ENCODE measurements at regions not wholly inside any gene's neighbourhood (a gene's known extent, or its start where the extent isn't known, plus 50 kb on each side); places are given as distances from the start of the nearest gene placed in this dataset.

DNA sequence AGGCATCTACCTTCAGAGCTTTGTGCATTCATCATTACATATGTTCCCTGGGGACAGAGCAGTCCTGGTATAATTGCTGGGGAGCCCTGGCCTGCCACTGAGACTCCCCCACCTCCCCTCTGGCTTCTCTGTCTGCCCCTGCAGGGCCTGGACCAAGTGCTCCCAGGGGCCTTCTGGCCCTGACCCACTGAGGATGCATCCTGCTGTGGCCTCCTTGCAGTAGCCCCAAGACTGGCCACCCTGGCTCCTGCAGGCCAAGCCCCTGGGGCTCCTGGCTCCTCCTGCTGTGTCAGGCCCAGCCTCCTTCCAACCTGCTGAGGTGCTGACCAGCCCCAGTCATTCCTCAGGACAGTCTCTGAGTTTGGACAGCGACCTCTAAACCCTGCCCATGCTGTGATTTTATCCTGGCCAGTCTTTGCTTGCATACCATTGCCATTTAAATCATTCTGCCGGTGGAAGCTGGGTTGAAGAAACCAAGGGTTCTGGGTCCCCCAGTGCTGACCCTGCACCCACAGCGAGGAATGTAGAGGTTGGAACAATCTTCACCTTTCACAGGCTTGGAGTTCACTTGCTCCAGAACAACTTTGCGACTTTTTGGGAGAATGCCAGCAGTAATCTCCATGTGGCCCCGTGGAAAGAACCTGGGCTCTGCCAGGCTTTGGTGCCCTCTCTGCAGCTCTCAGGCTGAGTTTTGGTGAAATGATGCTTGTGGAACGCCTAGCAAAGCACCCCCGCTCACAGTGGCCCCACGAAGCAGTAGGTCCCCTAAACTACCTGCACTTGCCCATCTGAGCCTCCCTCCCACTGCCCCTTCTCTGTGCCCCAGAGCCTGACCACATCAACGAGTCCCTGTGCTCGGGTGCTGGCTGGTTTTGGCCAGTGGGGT, 167.3 kb upstream of the GLI2 start (continued):
- TF ChIP-seq, protein P1, sequence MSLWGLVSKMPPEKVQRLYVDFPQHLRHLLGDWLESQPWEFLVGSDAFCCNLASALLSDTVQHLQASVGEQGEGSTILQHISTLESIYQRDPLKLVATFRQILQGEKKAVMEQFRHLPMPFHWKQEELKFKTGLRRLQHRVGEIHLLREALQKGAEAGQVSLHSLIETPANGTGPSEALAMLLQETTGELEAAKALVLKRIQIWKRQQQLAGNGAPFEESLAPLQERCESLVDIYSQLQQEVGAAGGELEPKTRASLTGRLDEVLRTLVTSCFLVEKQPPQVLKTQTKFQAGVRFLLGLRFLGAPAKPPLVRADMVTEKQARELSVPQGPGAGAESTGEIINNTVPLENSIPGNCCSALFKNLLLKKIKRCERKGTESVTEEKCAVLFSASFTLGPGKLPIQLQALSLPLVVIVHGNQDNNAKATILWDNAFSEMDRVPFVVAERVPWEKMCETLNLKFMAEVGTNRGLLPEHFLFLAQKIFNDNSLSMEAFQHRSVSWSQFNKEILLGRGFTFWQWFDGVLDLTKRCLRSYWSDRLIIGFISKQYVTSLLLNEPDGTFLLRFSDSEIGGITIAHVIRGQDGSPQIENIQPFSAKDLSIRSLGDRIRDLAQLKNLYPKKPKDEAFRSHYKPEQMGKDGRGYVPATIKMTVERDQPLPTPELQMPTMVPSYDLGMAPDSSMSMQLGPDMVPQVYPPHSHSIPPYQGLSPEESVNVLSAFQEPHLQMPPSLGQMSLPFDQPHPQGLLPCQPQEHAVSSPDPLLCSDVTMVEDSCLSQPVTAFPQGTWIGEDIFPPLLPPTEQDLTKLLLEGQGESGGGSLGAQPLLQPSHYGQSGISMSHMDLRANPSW (CRISPR knock-in tag; IDR thresholded peaks at IDR 0.05) = no peak
- TF ChIP-seq TOE1 (IDR thresholded peaks at IDR 0.05; ENCODE audit: borderline replicate concordance) (no peak), TOE1 (CRISPR knock-in tag; IDR thresholded peaks at IDR 0.05; ENCODE audit: borderline replicate concordance, low read depth) (no peak), TAF7 (tag; IDR thresholded peaks at IDR 0.05) (no peak), ZNF384 (IDR thresholded peaks at IDR 0.05; ENCODE audit: low read depth, low read length) (no peak), GATAD2A (IDR thresholded peaks at IDR 0.05) (no peak), HDAC2 (IDR thresholded peaks at IDR 0.05) (no peak), NFE2L1 (tag; IDR thresholded peaks at IDR 0.05; ENCODE audit: borderline replicate concordance, low read depth) (no peak), ADNP (tag; IDR thresholded peaks at IDR 0.05) (no peak), TFAM (CRISPR knock-in tag; conservative IDR thresholded peaks at IDR 0.05) (no peak), HMG20A (CRISPR knock-in tag; conservative IDR thresholded peaks at IDR 0.05) (no peak), STAT5B (CRISPR knock-in tag; IDR thresholded peaks at IDR 0.05) (no peak)
- TF ChIP-seq, protein P2, sequence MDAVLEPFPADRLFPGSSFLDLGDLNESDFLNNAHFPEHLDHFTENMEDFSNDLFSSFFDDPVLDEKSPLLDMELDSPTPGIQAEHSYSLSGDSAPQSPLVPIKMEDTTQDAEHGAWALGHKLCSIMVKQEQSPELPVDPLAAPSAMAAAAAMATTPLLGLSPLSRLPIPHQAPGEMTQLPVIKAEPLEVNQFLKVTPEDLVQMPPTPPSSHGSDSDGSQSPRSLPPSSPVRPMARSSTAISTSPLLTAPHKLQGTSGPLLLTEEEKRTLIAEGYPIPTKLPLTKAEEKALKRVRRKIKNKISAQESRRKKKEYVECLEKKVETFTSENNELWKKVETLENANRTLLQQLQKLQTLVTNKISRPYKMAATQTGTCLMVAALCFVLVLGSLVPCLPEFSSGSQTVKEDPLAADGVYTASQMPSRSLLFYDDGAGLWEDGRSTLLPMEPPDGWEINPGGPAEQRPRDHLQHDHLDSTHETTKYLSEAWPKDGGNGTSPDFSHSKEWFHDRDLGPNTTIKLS (IDR thresholded peaks at IDR 0.05; ENCODE audit: borderline replicate concordance, low read depth) = no peak
- TF ChIP-seq, protein P3, sequence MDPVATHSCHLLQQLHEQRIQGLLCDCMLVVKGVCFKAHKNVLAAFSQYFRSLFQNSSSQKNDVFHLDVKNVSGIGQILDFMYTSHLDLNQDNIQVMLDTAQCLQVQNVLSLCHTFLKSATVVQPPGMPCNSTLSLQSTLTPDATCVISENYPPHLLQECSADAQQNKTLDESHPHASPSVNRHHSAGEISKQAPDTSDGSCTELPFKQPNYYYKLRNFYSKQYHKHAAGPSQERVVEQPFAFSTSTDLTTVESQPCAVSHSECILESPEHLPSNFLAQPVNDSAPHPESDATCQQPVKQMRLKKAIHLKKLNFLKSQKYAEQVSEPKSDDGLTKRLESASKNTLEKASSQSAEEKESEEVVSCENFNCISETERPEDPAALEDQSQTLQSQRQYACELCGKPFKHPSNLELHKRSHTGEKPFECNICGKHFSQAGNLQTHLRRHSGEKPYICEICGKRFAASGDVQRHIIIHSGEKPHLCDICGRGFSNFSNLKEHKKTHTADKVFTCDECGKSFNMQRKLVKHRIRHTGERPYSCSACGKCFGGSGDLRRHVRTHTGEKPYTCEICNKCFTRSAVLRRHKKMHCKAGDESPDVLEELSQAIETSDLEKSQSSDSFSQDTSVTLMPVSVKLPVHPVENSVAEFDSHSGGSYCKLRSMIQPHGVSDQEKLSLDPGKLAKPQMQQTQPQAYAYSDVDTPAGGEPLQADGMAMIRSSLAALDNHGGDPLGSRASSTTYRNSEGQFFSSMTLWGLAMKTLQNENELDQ (CRISPR knock-in tag; IDR thresholded peaks at IDR 0.05; ENCODE audit: borderline replicate concordance) = no peak
